ENCODE measurements at regions not wholly inside any gene's neighbourhood (a gene's known extent, or its start where the extent isn't known, plus 50 kb on each side); places are given as distances from the start of the nearest gene placed in this dataset.

DNA sequence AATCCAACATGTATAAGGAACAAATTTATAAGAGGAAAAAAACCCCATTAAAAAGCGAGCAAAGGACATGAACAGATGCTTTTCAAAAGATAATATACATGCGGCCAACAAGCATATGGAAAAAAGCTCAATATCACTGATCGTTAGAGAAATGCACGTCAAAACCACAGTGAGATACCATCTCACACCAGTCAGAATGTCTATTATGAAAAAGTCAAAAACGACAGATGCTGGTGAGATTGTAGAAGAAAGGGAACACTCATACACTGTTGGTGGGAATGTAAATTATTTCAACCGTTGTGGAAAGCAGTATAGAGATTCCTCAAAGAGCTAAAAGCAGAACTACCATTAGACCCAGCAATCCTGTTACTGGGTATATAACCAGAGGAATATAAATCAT, 465.4 kb downstream of the TMA16 start:
- CTCF ChIA-PET, result interaction anchor here (0.7 to 0.9 kb wide), 2 partner anchors 14 to 95 kb away, joined by 3 read pairs; no protein-coding TSS in a partner anchor
- Mint-ChIP-seq H3K9me3 (no peaks in the 10 kb centered on the region), H3K4me1 (ENCODE audit: low read depth) (no peaks in the 10 kb centered on the region), H3K36me3 (ENCODE audit: low read depth) (no peaks in the 10 kb centered on the region), H3K27me3 (ENCODE audit: low read depth) (no peaks in the 10 kb centered on the region), H3K27ac (no peak overlapping the region), H3K4me3 (no peak overlapping the region)
- intact Hi-C loops (cut with micrococcal nuclease), result no loop called here
- no peak for DNase-seq

DNA sequence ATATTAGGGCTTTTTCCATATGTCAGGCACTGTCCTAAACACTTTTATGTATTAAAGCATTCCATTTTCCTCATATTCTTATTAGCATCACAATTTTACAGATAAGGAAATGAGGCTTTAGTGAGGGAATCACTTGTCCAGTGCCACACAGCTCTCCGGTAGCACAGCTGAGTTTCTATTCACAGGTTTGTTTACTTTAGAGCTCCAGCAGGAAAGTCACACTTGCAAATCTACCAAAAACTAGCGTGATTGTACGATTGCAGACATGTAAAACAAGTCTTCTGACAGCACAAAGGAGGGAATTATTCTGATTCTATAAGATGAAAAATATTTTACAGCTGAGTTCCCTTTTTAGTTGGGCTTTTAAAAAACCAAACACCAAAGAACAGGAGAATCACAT, 472.1 kb downstream of the TMA16 start:
- Mint-ChIP-seq H3K27me3 (ENCODE audit: low read depth) (no peaks in the 10 kb centered on the region), H3K27ac (no peak overlapping the region), H3K36me3 (ENCODE audit: low read depth) (no peaks in the 10 kb centered on the region), H3K4me1 (ENCODE audit: low read depth) (no peaks in the 10 kb centered on the region), H3K4me3 (no peak overlapping the region), H3K9me3 (no peaks in the 10 kb centered on the region)
- CTCF ChIA-PET, result no interaction called here
- intact Hi-C loops (cut with micrococcal nuclease), result no loop called here
- DNase-seq, result no peak

- Mint-ChIP-seq H3K27ac (no peak overlapping the region), H3K36me3 (ENCODE audit: low read depth) (no peaks in the 10 kb centered on the region), H3K4me3 (no peak overlapping the region), H3K27me3 (ENCODE audit: low read depth) (no peaks in the 10 kb centered on the region), H3K9me3 (no peaks in the 10 kb centered on the region), H3K4me1 (ENCODE audit: low read depth) (no peaks in the 10 kb centered on the region)
- CTCF ChIA-PET, result no interaction called here
- intact Hi-C loops (cut with micrococcal nuclease), result no loop called here
- DNase-seq, result no peak
Observed at GRCh38 chr4:163967263-163967662, 472.8 kb downstream of the TMA16 start.

DNA sequence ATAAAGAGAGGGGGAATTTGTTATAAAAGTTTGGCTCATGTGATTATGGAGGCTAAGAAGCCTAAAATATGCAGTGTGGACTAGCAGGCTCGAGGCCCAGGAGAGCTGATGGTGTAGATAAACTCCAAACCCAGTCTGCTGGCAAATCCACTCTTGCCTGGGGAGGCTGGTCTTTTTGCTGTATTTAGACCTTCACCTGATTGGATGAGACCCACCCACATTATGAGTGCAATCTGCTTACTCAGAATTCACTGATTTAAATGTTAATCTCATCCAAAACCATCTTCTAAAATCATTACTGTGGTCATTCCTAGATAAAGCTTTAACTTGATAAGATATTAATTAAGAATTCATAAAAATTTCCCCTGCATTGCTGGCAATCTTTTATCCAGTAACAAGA, 473.2 kb downstream of the TMA16 start:
- Mint-ChIP-seq H3K36me3 (ENCODE audit: low read depth) (no peaks in the 10 kb centered on the region), H3K4me1 (ENCODE audit: low read depth) (no peaks in the 10 kb centered on the region), H3K27me3 (ENCODE audit: low read depth) (no peaks in the 10 kb centered on the region), H3K9me3 (no peaks in the 10 kb centered on the region), H3K4me3 (no peak overlapping the region), H3K27ac (no peak overlapping the region)
- CTCF ChIA-PET, result no interaction called here
- intact Hi-C loops (cut with micrococcal nuclease), result no loop called here
- DNase-seq, result no peak

- no peak for DNase-seq
- no peaks in the 10 kb centered on the region for H3K4me1 Mint-ChIP-seq (ENCODE audit: low read depth)
- intact Hi-C loops (cut with micrococcal nuclease), result no loop called here
- H3K36me3 Mint-ChIP-seq (ENCODE audit: low read depth), result no peaks in the 10 kb centered on the region
- no peaks in the 10 kb centered on the region for H3K27me3 Mint-ChIP-seq (ENCODE audit: low read depth)
- H3K4me3 Mint-ChIP-seq, result no peak overlapping the region
- no peaks in the 10 kb centered on the region for H3K9me3 Mint-ChIP-seq
- no peak overlapping the region for H3K27ac Mint-ChIP-seq
- CTCF ChIA-PET, result no interaction called here
Observed at GRCh38 chr4:163969291-163969690, 474.8 kb downstream of the TMA16 start.

DNA sequence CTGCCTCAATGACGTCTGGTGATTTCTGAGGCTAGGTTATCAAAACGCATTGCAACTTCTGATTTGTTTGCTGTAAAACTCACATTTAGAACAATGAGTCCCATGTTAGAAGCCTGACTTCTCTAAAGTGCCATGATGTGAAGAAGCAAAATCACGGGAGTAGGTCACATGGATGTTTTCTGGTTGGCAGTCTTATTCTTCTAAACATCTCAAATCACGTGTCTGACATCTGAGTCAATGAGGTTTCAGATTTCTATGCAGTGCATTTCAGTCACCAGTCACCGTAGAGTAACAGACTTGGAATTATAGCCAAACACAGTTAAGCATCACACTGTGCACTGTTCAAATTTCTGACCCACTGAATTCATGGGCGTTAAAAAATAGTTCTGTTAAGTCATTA, 482.1 kb downstream of the TMA16 start:
- H3K27ac Mint-ChIP-seq, result no peak overlapping the region

GRCh38 chr4:163988391-163988790, 493.9 kb downstream of the TMA16 start:
- Mint-ChIP-seq H3K4me1 (ENCODE audit: low read depth) (no peaks in the 10 kb centered on the region), H3K9me3 (no peaks in the 10 kb centered on the region), H3K27me3 (ENCODE audit: low read depth) (peaks cover 2% of the 10 kb centered on the region), H3K36me3 (ENCODE audit: low read depth) (no peaks in the 10 kb centered on the region), H3K27ac (no peak overlapping the region), H3K4me3 (no peak overlapping the region)
- CTCF ChIA-PET, result no interaction called here
- no peak for DNase-seq
- intact Hi-C loops (cut with micrococcal nuclease), result no loop called here

More for the DNA sequence above, 482.1 kb downstream of the TMA16 start:
- H3K36me3 Mint-ChIP-seq (ENCODE audit: low read depth), result no peaks in the 10 kb centered on the region
- H3K27me3 Mint-ChIP-seq (ENCODE audit: low read depth), result no peaks in the 10 kb centered on the region
- no peaks in the 10 kb centered on the region for H3K4me1 Mint-ChIP-seq (ENCODE audit: low read depth)
- no peaks in the 10 kb centered on the region for H3K9me3 Mint-ChIP-seq
- DNase-seq, result no peak
- intact Hi-C loops (cut with micrococcal nuclease), result no loop called here
- no peak overlapping the region for H3K4me3 Mint-ChIP-seq
- CTCF ChIA-PET, result no interaction called here

DNA sequence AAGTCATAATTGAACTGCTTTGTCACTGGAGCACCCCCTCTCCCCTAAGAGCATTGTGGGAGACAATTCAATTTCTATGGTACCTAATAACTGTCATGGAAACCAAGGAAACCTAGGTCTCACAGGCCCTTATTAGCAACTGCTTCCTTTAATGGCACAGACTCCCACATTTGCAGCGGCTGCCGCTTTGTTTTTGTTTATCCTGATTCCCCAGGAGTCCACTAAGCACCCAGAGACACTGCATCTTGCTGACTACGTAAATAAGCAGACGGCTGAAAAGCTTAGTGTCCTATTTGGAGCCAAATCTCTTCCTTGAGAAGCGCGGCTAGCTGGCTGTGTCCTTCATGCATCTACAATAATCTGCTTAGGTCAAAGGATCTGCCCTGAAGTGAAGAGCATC, 494.4 kb downstream of the TMA16 start:
- intact Hi-C loops (cut with micrococcal nuclease), result no loop called here
- DNase-seq, result no peak
- no peaks in the 10 kb centered on the region for H3K9me3 Mint-ChIP-seq
- H3K27me3 Mint-ChIP-seq (ENCODE audit: low read depth), result peaks cover 2% of the 10 kb centered on the region
- CTCF ChIA-PET, result no interaction called here
- no peak overlapping the region for H3K27ac Mint-ChIP-seq
- H3K4me1 Mint-ChIP-seq (ENCODE audit: low read depth), result no peaks in the 10 kb centered on the region
- no peaks in the 10 kb centered on the region for H3K36me3 Mint-ChIP-seq (ENCODE audit: low read depth)
- H3K4me3 Mint-ChIP-seq, result no peak overlapping the region

GRCh38 chr4:163991298-163991865, 496.9 kb downstream of the TMA16 start:
- H3K36me3 Mint-ChIP-seq (ENCODE audit: low read depth), result no peaks in the 10 kb centered on the region
- H3K4me1 Mint-ChIP-seq (ENCODE audit: low read depth), result no peaks in the 10 kb centered on the region
- intact Hi-C loops (cut with micrococcal nuclease), result no loop called here
- H3K4me3 Mint-ChIP-seq, result no peak overlapping the region
- H3K27ac Mint-ChIP-seq, result no peak overlapping the region
- H3K27me3 Mint-ChIP-seq (ENCODE audit: low read depth), result peaks cover 2% of the 10 kb centered on the region
- CTCF ChIA-PET, result no interaction called here
- no peaks in the 10 kb centered on the region for H3K9me3 Mint-ChIP-seq
- no peak for DNase-seq

- H3K4me1 Mint-ChIP-seq (ENCODE audit: low read depth), result peaks cover 5% of the 10 kb centered on the region
Observed at GRCh38 chr4:164009435-164009834, 514.9 kb downstream of the TMA16 start.

GRCh38 chr4:164011791-164012190, 517.3 kb downstream of the TMA16 start:
- H3K9me3 Mint-ChIP-seq, result peaks cover 6% of the 10 kb centered on the region
- H3K27me3 Mint-ChIP-seq (ENCODE audit: low read depth), result no peaks in the 10 kb centered on the region
- CTCF ChIA-PET, result interaction anchor here (1.5 to 1.6 kb wide), 2 partner anchors 328 to 460 kb away, joined by 3 to 4 read pairs; no protein-coding TSS in a partner anchor
- H3K4me1 Mint-ChIP-seq (ENCODE audit: low read depth), result peaks cover 5% of the 10 kb centered on the region
- H3K36me3 Mint-ChIP-seq (ENCODE audit: low read depth), result no peaks in the 10 kb centered on the region
- H3K27ac Mint-ChIP-seq, result no peak overlapping the region
- no peak overlapping the region for H3K4me3 Mint-ChIP-seq
- intact Hi-C loops (cut with micrococcal nuclease), result loop anchor here (1.0 to 5.0 kb wide), 6 partner anchors 195 to 529 kb away; no protein-coding TSS in a partner anchor
- no peak for DNase-seq

More at GRCh38 chr4:164009435-164009834, 514.9 kb downstream of the TMA16 start:
- Mint-ChIP-seq H3K4me3 (no peak overlapping the region), H3K9me3 (peaks cover 10% of the 10 kb centered on the region), H3K36me3 (ENCODE audit: low read depth) (peaks cover 2% of the 10 kb centered on the region), H3K27ac (no peak overlapping the region), H3K27me3 (ENCODE audit: low read depth) (no peaks in the 10 kb centered on the region)
- CTCF ChIA-PET, result no interaction called here
- intact Hi-C loops (cut with micrococcal nuclease), result no loop called here
- no peak for DNase-seq

DNA sequence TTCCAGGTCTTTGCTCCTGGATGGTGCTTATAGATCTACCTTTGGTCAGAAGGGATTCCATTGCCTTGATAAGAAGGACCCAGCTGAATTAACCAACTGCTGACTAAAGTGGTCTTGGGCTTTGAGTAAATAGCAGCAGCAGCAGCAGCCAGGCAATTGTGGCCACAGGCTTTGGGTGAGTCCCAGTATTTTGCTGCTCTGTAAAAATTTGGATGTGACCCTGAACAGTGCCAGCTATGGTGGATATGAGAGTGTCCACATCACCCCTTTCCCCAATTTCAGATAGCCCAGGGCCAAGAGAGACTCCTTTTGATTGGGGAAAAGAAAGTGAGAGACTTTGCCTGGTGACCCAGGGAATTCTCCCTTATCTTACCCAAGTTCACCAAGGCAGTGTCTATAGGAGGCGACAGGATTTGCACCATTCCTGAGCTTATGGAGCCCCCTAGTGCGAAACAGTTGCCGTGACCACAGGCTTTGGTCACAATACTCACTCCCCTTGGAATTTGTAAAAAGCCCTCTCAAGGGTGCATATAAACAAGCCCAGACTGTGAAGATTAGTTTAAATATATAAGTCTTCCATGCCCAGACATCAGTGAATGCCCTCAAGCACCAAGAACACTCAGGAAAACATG, 518.0 kb downstream of the TMA16 start:
- no peaks in the 10 kb centered on the region for H3K27me3 Mint-ChIP-seq (ENCODE audit: low read depth)
- DNase-seq, result peak; percentile 52
- intact Hi-C loops (cut with micrococcal nuclease), result loop anchor here (1.0 to 5.0 kb wide), 6 partner anchors 196 to 530 kb away; no protein-coding TSS in a partner anchor
- H3K27ac Mint-ChIP-seq, result no peak overlapping the region
- no peak overlapping the region for H3K4me3 Mint-ChIP-seq
- H3K36me3 Mint-ChIP-seq (ENCODE audit: low read depth), result no peaks in the 10 kb centered on the region
- H3K4me1 Mint-ChIP-seq (ENCODE audit: low read depth), result peaks cover 5% of the 10 kb centered on the region
- peaks cover 5% of the 10 kb centered on the region for H3K9me3 Mint-ChIP-seq
- CTCF ChIA-PET, result interaction anchor here (1.0 to 1.6 kb wide), 5 partner anchors 255 to 461 kb away, joined by 3 to 4 read pairs (median 3); no protein-coding TSS in a partner anchor

- Mint-ChIP-seq H3K27ac (no peak overlapping the region), H3K36me3 (ENCODE audit: low read depth) (no peaks in the 10 kb centered on the region), H3K9me3 (peaks cover 18% of the 10 kb centered on the region), H3K4me3 (no peak overlapping the region), H3K4me1 (ENCODE audit: low read depth) (no peaks in the 10 kb centered on the region), H3K27me3 (ENCODE audit: low read depth) (no peaks in the 10 kb centered on the region)
- CTCF ChIA-PET, result no interaction called here
- DNase-seq, result no peak
- intact Hi-C loops (cut with micrococcal nuclease), result no loop called here
Observed at GRCh38 chr4:164021947-164022346, 527.5 kb downstream of the TMA16 start.
